K562 (cell line): ENCODE measurements at regions not wholly inside any gene's neighbourhood (a gene's known extent, or its start where the extent isn't known, plus 50 kb on each side); places are given as distances from the start of the nearest gene placed in this dataset.

Experiments used
- ATAC-seq: fragments of 200-7000 bp; cut with Tn5 transposase; 3 replicates; pipeline ENCODE4 v1.9.1; 2020; ENCODE audit warnings: moderate library complexity
- BruUV-seq: library from RNA; stranded (reverse); fragments of 400-500 nt; replicated peaks from 2 replicates; lab custom pipeline; 2021; lab: Mats Ljungman, UMichigan
- CTCF ChIA-PET: fragments of 300-600 bp; formaldehyde crosslinking; extraction: SDS; loops from one replicate; lab custom pipeline; 2021; ENCODE audit warnings: low intra/inter-chr PET ratio; lab: Yijun Ruan, JAX
- POLR2A ChIA-PET: fragments of 300-600, 350-650 bp; sonication (Branson Sonifier 250); formaldehyde crosslinking; extraction: SDS; loops from one replicate; lab custom pipeline; 2021; ENCODE audit warnings: antibody characterized with exemption, inconsistent platforms; lab: Yijun Ruan, JAX
- DNase-seq, 4 experiments: peaks; one replicate each; pipeline versions ENCODE4 v3.0.0 to v3.0.0-alpha.2; 2011 to 2018; ENCODE audit warnings: low spot score in 3 of 4, mixed read lengths in 3 of 4; ENCODE audit errors: extremely low read depth in 1 of 4
- FAIRE-seq: peaks from 2 replicates; lab custom pipeline; 2011; peaks lifted over from hg19 to GRCh38; lab: Jason Lieb, UNC
- H2AFZ ChIP-seq: 2 replicates; pipeline ENCODE4 v1.6.0; 2011; ENCODE audit warnings: low read depth, low read length, control low read depth, inconsistent platforms
- H3K27ac ChIP-seq: fragments of 200-600 bp; 3 replicates; pipeline ENCODE4 v1.8.0; 2011; ENCODE audit warnings: low read depth, mild to moderate bottlenecking, control low read depth, inconsistent platforms, low read length, moderate library complexity, mixed read lengths; ENCODE audit errors: extremely low read depth
- H3K27me3 ChIP-seq, 2 experiments: fragments of 300-600 bp in 1 of 2; 2 replicates in 1 of 2; 3 replicates in 1 of 2; pipeline versions ENCODE4 v1.6.0 to v1.8.0; 2011; ENCODE audit warnings: inconsistent platforms in 2 of 2, low read length in 2 of 2, mild to moderate bottlenecking in 1 of 2, mixed read lengths in 1 of 2, moderate library complexity in 1 of 2; ENCODE audit not compliant: control insufficient read depth in 2 of 2, insufficient read depth in 2 of 2
- H3K36me3 ChIP-seq: fragments of 300-600 bp; 3 replicates; pipeline ENCODE4 v1.8.0; 2011; ENCODE audit warnings: mild to moderate bottlenecking, low read length, inconsistent platforms; ENCODE audit not compliant: control insufficient read depth, insufficient read depth
- H3K4me1 ChIP-seq, 2 experiments: fragments of 200-600 bp in 1 of 2; replicated peaks in 1 of 2; 2 replicates in 1 of 2; 3 replicates in 1 of 2; pipeline versions ENCODE4 v1.5.1 to v1.8.0; 2011; ENCODE audit warnings: inconsistent platforms in 2 of 2, low read length in 2 of 2, mild to moderate bottlenecking in 1 of 2, mixed read lengths in 1 of 2, moderate library complexity in 1 of 2; ENCODE audit not compliant: control insufficient read depth in 2 of 2, insufficient read depth in 2 of 2
- H3K4me2 ChIP-seq: 2 replicates; pipeline ENCODE4 v1.6.1; 2011; ENCODE audit warnings: low read length, control low read depth, inconsistent platforms, mixed read lengths; ENCODE audit not compliant: insufficient read depth
- H3K4me3 ChIP-seq: fragments of 200-600 bp; sonication (generic), shearing (Covaris generic); 2 replicates; pipeline ENCODE4 v1.5.1; 2016; ENCODE audit warnings: control low read depth, inconsistent platforms
- H3K79me2 ChIP-seq: fragments of 200-600 bp; 3 replicates; pipeline ENCODE4 v1.8.0; 2011; ENCODE audit warnings: low read length, inconsistent platforms; ENCODE audit not compliant: control insufficient read depth, insufficient read depth
- H3K9ac ChIP-seq, 2 experiments: 2 replicates each; pipeline versions ENCODE4 v1.6.0 to v1.6.1; 2011; ENCODE audit warnings: low read depth in 2 of 2, low read length in 2 of 2, control low read depth in 1 of 2, inconsistent platforms in 1 of 2, mild to moderate bottlenecking in 1 of 2, mixed read lengths in 1 of 2; ENCODE audit not compliant: insufficient read depth in 1 of 2
- H3K9me1 ChIP-seq: one replicate; pipeline ENCODE4 v1.6.0; 2011; ENCODE audit warnings: inconsistent platforms, mild to moderate bottlenecking, low read length, moderate library complexity; ENCODE audit not compliant: control insufficient read depth, insufficient read depth
- H3K9me3 ChIP-seq: replicated peaks from 2 replicates; pipeline ENCODE4 v1.5.1; 2011; ENCODE audit warnings: low read depth, low read length, inconsistent platforms; ENCODE audit not compliant: control insufficient read depth, insufficient read depth
- H4K20me1 ChIP-seq: replicated peaks from 2 replicates; pipeline ENCODE4 v1.6.1; 2011; ENCODE audit warnings: low read length, inconsistent platforms, mixed read lengths; ENCODE audit not compliant: control insufficient read depth, insufficient read depth
- CCNT2 ChIP-seq: IDR thresholded peaks from 2 replicates; pipeline ENCODE4 v1.6.1; 2011; ENCODE audit warnings: borderline replicate concordance, low read depth, mild to moderate bottlenecking, moderate library complexity, mixed read lengths, low read length; ENCODE audit not compliant: insufficient read length; ENCODE audit errors: extremely low read depth
- DIDO1 ChIP-seq: fragments of 450-650 bp; IDR thresholded peaks from 2 replicates; pipeline ENCODE4 v1.6.1; 2016; ENCODE audit warnings: low read depth, missing biosample characterization, missing genetic modification characterization
- MEF2D ChIP-seq: conservative IDR thresholded peaks from 2 replicates; pipeline ENCODE4 v1.6.1; 2016; ENCODE audit warnings: low read depth, missing genetic modification characterization, missing compliant biosample characterization
- NCOA4 ChIP-seq: fragments of 450-650 bp; IDR thresholded peaks from 2 replicates; pipeline ENCODE4 v1.6.1; 2018; ENCODE audit warnings: mild to moderate bottlenecking; ENCODE audit not compliant: partially characterized antibody
- NFRKB ChIP-seq: fragments of 450-650 bp; IDR thresholded peaks from 2 replicates; pipeline ENCODE4 v1.6.1; 2016; ENCODE audit warnings: low read depth
- NRF1 ChIP-seq, 2 experiments: fragments of 450-650 bp; IDR thresholded peaks in 1 of 2; conservative IDR thresholded peaks in 1 of 2; 2 replicates each; pipeline ENCODE4 v1.6.1; 2014; ENCODE audit warnings: mild to moderate bottlenecking in 2 of 2
- PCBP1 ChIP-seq: fragments of 200-400 bp; formaldehyde crosslinking; IDR thresholded peaks from 2 replicates; pipeline ENCODE4 v1.6.1; 2018; ENCODE audit warnings: mild to moderate bottlenecking, low read depth, low read length; ENCODE audit not compliant: poor library complexity, severe bottlenecking
- PHB2 ChIP-seq: fragments of 450-650 bp; IDR thresholded peaks from 2 replicates; pipeline ENCODE4 v1.6.1; 2017; ENCODE audit warnings: low read depth
- PKNOX1 ChIP-seq: fragments of 450-650 bp; IDR thresholded peaks from 2 replicates; pipeline ENCODE4 v1.6.1; 2016
- POLR2AphosphoS2 ChIP-seq: IDR thresholded peaks from 2 replicates; pipeline ENCODE4 v1.6.1; 2012; ENCODE audit warnings: low read length, improper control_type of control experiment
- SMARCA5 ChIP-seq: fragments of 450-650 bp; IDR thresholded peaks from 2 replicates; pipeline ENCODE4 v1.6.1; 2016
- TCF7 ChIP-seq: sonication (generic); IDR thresholded peaks from 2 replicates; pipeline ENCODE4 v1.6.1; 2016; ENCODE audit warnings: antibody characterized with exemption, borderline replicate concordance
- TGIF2 ChIP-seq: sonication (generic); formaldehyde crosslinking; IDR thresholded peaks from 2 replicates; pipeline ENCODE4 v1.8.1; 2022; ENCODE audit warnings: mild to moderate bottlenecking, missing genetic modification reagents, moderate library complexity
- YBX1 ChIP-seq: fragments of 450-650 bp; IDR thresholded peaks from 2 replicates; pipeline ENCODE4 v1.7.1; 2016; ENCODE audit warnings: mild to moderate bottlenecking
- ZNF23 ChIP-seq: fragments of 250-450 bp; sonication (Bioruptor Pico); IDR thresholded peaks from 2 replicates; pipeline ENCODE4 v1.4.0; 2020; ENCODE audit warnings: mild to moderate bottlenecking
- ZNF354B ChIP-seq: fragments of 250-450 bp; sonication (Bioruptor Pico); IDR thresholded peaks from 2 replicates; pipeline ENCODE4 v1.4.0; 2020
- ZNF740 ChIP-seq, 3 experiments: fragments of 200-800 bp in 1 of 3; sonication (Bioruptor generic) in 1 of 3; sonication (generic) in 1 of 3; formaldehyde crosslinking in 1 of 3; IDR thresholded peaks; 2 replicates each; pipeline versions ENCODE4 v1.6.1 to v1.8.0; 2016 to 2022; ENCODE audit warnings: mild to moderate bottlenecking in 2 of 3, missing compliant biosample characterization in 2 of 3, missing genetic modification characterization in 2 of 3, missing genetic modification reagents in 1 of 3
- WGBS: fragments of 100-300 bp; shearing (Covaris generic); methylation state at CpG from one replicate; pipeline ENCODE4 v1.1.6; 2016; ENCODE audit warnings: low coverage, mixed read lengths; ENCODE audit not compliant: insufficient coverage; ENCODE audit errors: missing lambda C conversion rate; 5-methylcytosine and 5-hydroxymethylcytosine counted together
- in situ Hi-C: fragments of 300-500 bp; cut with MboI; formaldehyde crosslinking; loops from 4 replicates; pipeline ENCODE4 v1.15.0; 2018; ENCODE audit warnings: inconsistent platforms, mixed read lengths
- intact Hi-C: fragments of 100-400 bp; cut with micrococcal nuclease; formaldehyde crosslinking; loops from 2 replicates; pipeline ENCODE4 v1.14.2; 2022
- TF ChIP-seq, protein P1 (sequence below): sonication (generic); formaldehyde crosslinking; IDR thresholded peaks from 2 replicates; pipeline ENCODE4 v1.8.1; 2023; ENCODE audit warnings: mild to moderate bottlenecking, missing genetic modification reagents

- ChIA-PET POLR2A (no interaction called here), CTCF (no interaction called here)
- BruUV-seq: no TSS peak
- FAIRE-seq (no peak), ATAC-seq (no peak), DNase-seq (no peak)
- H3K4me2 ChIP-seq: no peak overlapping the region
- WGBS: 0% methylated on average over 4 of the region's 4 CpGs
- H3K36me3 ChIP-seq: no peaks in the 10 kb centered on the region
- no peaks in the 10 kb centered on the region for H4K20me1 ChIP-seq
- intact Hi-C loops (no loop called here), in situ Hi-C loops (no loop called here)
- no peaks in the 10 kb centered on the region for H3K79me2 ChIP-seq
- no peaks in the 10 kb centered on the region for H3K9me3 ChIP-seq
- H3K27me3 ChIP-seq: no peaks in the 10 kb centered on the region
- no peak overlapping the region for H3K9ac ChIP-seq
- H2AFZ ChIP-seq: no peak overlapping the region
- H3K27ac ChIP-seq: no peak overlapping the region
- no peaks in the 10 kb centered on the region for H3K9me1 ChIP-seq
- no peak overlapping the region for H3K4me3 ChIP-seq
- TF ChIP-seq NRF1 (conservative IDR thresholded peaks at IDR 0.05 in 1 of 2, IDR thresholded peaks at IDR 0.05 in 1 of 2) (no peak), PKNOX1 (no peak), TGIF2 (no peak), PCBP1 (no peak), TCF7 (no peak), ZNF354B (CRISPR knock-in tag) (no peak), PHB2 (no peak), ZNF23 (CRISPR knock-in tag) (no peak), MEF2D (tag) (no peak), NFRKB (no peak), DIDO1 (tag) (no peak), POLR2AphosphoS2 (no peak), YBX1 (no peak), NCOA4 (no peak), SMARCA5 (no peak), ZNF740 (CRISPR knock-in tag; IDR thresholded peaks at IDR 0.05) (no peak), ZNF740 (tag; IDR thresholded peaks at IDR 0.05) (no peak), CCNT2 (no peak)
- TF ChIP-seq, protein P1, sequence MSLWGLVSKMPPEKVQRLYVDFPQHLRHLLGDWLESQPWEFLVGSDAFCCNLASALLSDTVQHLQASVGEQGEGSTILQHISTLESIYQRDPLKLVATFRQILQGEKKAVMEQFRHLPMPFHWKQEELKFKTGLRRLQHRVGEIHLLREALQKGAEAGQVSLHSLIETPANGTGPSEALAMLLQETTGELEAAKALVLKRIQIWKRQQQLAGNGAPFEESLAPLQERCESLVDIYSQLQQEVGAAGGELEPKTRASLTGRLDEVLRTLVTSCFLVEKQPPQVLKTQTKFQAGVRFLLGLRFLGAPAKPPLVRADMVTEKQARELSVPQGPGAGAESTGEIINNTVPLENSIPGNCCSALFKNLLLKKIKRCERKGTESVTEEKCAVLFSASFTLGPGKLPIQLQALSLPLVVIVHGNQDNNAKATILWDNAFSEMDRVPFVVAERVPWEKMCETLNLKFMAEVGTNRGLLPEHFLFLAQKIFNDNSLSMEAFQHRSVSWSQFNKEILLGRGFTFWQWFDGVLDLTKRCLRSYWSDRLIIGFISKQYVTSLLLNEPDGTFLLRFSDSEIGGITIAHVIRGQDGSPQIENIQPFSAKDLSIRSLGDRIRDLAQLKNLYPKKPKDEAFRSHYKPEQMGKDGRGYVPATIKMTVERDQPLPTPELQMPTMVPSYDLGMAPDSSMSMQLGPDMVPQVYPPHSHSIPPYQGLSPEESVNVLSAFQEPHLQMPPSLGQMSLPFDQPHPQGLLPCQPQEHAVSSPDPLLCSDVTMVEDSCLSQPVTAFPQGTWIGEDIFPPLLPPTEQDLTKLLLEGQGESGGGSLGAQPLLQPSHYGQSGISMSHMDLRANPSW (CRISPR knock-in tag): no peak
- H3K4me1 ChIP-seq: no peaks in the 10 kb centered on the region
Measured at GRCh38 chr1:102531036-102531435, 534.3 kb upstream of the OLFM3 start.
